ENCODE measurements at regions not wholly inside any gene's neighbourhood (a gene's known extent, or its start where the extent isn't known, plus 50 kb on each side); places are given as distances from the start of the nearest gene placed in this dataset.

DNA sequence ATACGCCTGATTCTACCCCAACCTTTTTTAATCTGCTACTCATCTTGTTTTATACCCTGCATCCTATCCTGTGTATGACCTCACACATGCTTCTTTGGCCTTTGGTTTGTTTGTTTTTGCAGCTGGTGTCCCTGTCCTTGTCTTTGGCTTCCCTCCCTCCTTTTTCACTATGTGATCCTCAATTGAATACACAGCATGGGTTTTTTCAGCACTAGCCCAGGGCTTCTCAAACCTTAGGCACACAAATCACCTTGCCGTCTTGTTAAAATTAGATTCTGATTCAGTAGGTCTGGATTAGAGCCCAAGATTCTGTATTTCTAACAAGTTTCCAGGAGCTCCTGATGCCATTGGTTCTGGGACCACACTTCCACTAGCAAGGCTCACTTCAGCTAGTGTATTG, 321.5 kb upstream of the MAN1A1 start (continued):
- TF ChIP-seq, protein P1, sequence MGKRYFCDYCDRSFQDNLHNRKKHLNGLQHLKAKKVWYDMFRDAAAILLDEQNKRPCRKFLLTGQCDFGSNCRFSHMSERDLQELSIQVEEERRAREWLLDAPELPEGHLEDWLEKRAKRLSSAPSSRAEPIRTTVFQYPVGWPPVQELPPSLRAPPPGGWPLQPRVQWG (CRISPR knock-in tag; IDR thresholded peaks at IDR 0.05; ENCODE audit: borderline replicate concordance, low read depth): no peak
- TF ChIP-seq ZNF709 (CRISPR knock-in tag; IDR thresholded peaks at IDR 0.05) (no peak), NFE2L1 (CRISPR knock-in tag; IDR thresholded peaks at IDR 0.05; ENCODE audit: borderline replicate concordance) (no peak), NCOA2 (CRISPR knock-in tag; IDR thresholded peaks at IDR 0.05) (no peak), ZNF256 (CRISPR knock-in tag; conservative IDR thresholded peaks at IDR 0.05) (no peak), HOXA7 (CRISPR knock-in tag; IDR thresholded peaks at IDR 0.05) (no peak)

DNA sequence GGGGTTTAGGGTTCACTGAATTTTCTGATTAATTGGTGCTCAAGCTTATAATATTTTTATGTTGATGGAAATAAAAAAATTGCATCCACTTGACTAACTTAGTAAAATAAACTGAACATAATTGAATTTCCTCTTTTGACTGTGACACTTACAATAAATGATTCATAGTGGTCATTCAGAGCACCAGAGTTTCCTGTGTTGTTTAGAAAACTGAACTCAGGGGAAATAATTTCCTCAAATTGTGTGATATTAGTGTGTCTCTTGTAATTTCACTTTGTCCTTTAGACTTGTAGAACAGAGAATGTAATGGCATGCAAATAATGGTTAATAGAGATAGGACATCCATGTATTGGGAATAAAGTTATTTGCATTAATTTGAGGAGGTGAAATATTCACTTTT, 319.7 kb upstream of the MAN1A1 start:
- H3K79me2 ChIP-seq (ENCODE audit: insufficient read depth, low read length): no peaks in the 10 kb centered on the region
- POLR2A ChIA-PET: no interaction called here
- no peak overlapping the region for H2AFZ ChIP-seq (ENCODE audit: low read length)
- no peak overlapping the region for H3K4me2 ChIP-seq (ENCODE audit: low read depth, low read length)
- in situ Hi-C loops (cut with HindIII; ENCODE audit: extremely low pct_ligation_motif_present, low pct_unique_long_range_greater_than_20kb) (no loop called here), intact Hi-C loops (cut with micrococcal nuclease; ENCODE audit: unreplicated experiment) (no loop called here)
- CTCF ChIA-PET (ENCODE audit: low intra/inter-chr PET ratio, low total read pairs): no interaction called here
- no TSS peak for BruUV-seq (replicated peaks)
- no peaks in the 10 kb centered on the region for H3K9me3 ChIP-seq (ENCODE audit: low read length)
- no peaks in the 10 kb centered on the region for H3K4me1 ChIP-seq (ENCODE audit: insufficient read depth, low read length)
- ATAC-seq (no peak), FAIRE-seq (no peak), DNase-seq (ENCODE audit: low spot score) (no peak)
- TF ChIP-seq, protein P2, sequence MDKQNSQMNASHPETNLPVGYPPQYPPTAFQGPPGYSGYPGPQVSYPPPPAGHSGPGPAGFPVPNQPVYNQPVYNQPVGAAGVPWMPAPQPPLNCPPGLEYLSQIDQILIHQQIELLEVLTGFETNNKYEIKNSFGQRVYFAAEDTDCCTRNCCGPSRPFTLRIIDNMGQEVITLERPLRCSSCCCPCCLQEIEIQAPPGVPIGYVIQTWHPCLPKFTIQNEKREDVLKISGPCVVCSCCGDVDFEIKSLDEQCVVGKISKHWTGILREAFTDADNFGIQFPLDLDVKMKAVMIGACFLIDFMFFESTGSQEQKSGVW (CRISPR knock-in tag; IDR thresholded peaks at IDR 0.05; ENCODE audit: borderline replicate concordance): no peak
- TF ChIP-seq, protein P3, sequence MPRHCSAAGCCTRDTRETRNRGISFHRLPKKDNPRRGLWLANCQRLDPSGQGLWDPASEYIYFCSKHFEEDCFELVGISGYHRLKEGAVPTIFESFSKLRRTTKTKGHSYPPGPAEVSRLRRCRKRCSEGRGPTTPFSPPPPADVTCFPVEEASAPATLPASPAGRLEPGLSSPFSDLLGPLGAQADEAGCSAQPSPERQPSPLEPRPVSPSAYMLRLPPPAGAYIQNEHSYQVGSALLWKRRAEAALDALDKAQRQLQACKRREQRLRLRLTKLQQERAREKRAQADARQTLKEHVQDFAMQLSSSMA (CRISPR knock-in tag; IDR thresholded peaks at IDR 0.05): no peak
- no peak for TF ChIP-seq GTF3A (CRISPR knock-in tag; conservative IDR thresholded peaks at IDR 0.05)
- TF ChIP-seq ZNF788 (CRISPR knock-in tag; IDR thresholded peaks at IDR 0.05; ENCODE audit: borderline replicate concordance): no peak
- TF ChIP-seq ZBTB7B (CRISPR knock-in tag; IDR thresholded peaks at IDR 0.05): no peak
- TF ChIP-seq KLF6 (CRISPR knock-in tag; IDR thresholded peaks at IDR 0.05): no peak
- no peak for TF ChIP-seq ZNF143 (CRISPR knock-in tag; IDR thresholded peaks at IDR 0.05)
- no peak for TF ChIP-seq SNAI1 (CRISPR knock-in tag; IDR thresholded peaks at IDR 0.05; ENCODE audit: borderline replicate concordance)
- no peak for TF ChIP-seq MYNN (CRISPR knock-in tag; IDR thresholded peaks at IDR 0.05; ENCODE audit: low read depth)
- TF ChIP-seq, protein P4, sequence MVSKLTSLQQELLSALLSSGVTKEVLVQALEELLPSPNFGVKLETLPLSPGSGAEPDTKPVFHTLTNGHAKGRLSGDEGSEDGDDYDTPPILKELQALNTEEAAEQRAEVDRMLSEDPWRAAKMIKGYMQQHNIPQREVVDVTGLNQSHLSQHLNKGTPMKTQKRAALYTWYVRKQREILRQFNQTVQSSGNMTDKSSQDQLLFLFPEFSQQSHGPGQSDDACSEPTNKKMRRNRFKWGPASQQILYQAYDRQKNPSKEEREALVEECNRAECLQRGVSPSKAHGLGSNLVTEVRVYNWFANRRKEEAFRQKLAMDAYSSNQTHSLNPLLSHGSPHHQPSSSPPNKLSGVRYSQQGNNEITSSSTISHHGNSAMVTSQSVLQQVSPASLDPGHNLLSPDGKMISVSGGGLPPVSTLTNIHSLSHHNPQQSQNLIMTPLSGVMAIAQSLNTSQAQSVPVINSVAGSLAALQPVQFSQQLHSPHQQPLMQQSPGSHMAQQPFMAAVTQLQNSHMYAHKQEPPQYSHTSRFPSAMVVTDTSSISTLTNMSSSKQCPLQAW (CRISPR knock-in tag; IDR thresholded peaks at IDR 0.05): no peak
- no peaks in the 10 kb centered on the region for H4K20me1 ChIP-seq (ENCODE audit: insufficient read depth, low read length)
- no peak overlapping the region for H3K27ac ChIP-seq (ENCODE audit: extremely low read length, insufficient read depth, low read length)
- H3K4me3 ChIP-seq (replicated peaks in 1 of 3; ENCODE audit: insufficient read depth in 1 of 3, low read depth in 2 of 3, low read length in 3 of 3): no peak overlapping the region
- H3K9ac ChIP-seq (ENCODE audit: insufficient read depth, low read depth, low read length): no peak overlapping the region
- no peaks in the 10 kb centered on the region for H3K27me3 ChIP-seq (ENCODE audit: control insufficient read depth in 1 of 2, insufficient read depth in 2 of 2, low read length in 2 of 2)
- no peaks in the 10 kb centered on the region for H3K36me3 ChIP-seq (replicated peaks in 1 of 2; ENCODE audit: control insufficient read depth in 1 of 2, insufficient read depth in 2 of 2, low read length in 2 of 2)
